WERI-Rb-1 (cell line): ENCODE measurements at regions not wholly inside any gene's neighbourhood (a gene's known extent, or its start where the extent isn't known, plus 50 kb on each side); places are given as distances from the start of the nearest gene placed in this dataset.

Experiments
- DNase-seq: peaks from one replicate; pipeline ENCODE4 v3.0.0-alpha.2; 2020
- H3K27ac ChIP-seq: fragments of 250-450 bp; sonication (Bioruptor Pico); 2 replicates; pipeline ENCODE4 v1.5.1; 2020; ENCODE audit warnings: mild to moderate bottlenecking, moderate library complexity
- H3K27me3 ChIP-seq: fragments of 250-450 bp; sonication (Bioruptor Pico); 2 replicates; pipeline ENCODE4 v1.5.1; 2021; ENCODE audit warnings: mild to moderate bottlenecking, low read depth, moderate library complexity; ENCODE audit not compliant: insufficient read depth, severe bottlenecking
- H3K36me3 ChIP-seq: fragments of 250-450 bp; sonication (Bioruptor Pico); 2 replicates; pipeline ENCODE4 v1.5.1; 2020; ENCODE audit warnings: mild to moderate bottlenecking, moderate library complexity
- H3K4me3 ChIP-seq: 2 replicates; pipeline ENCODE4 v1.5.1; 2011; ENCODE audit warnings: low read depth, mild to moderate bottlenecking, control low read depth, low read length
- H3K9me3 ChIP-seq: fragments of 250-450 bp; sonication (Bioruptor Pico); 2 replicates; pipeline ENCODE4 v1.5.1; 2021; ENCODE audit warnings: mild to moderate bottlenecking, moderate library complexity; ENCODE audit not compliant: severe bottlenecking
- CTCF ChIP-seq: IDR thresholded peaks from 2 replicates; pipeline ENCODE4 v1.5.1; 2011; ENCODE audit warnings: low read depth, mild to moderate bottlenecking, control low read depth, inconsistent platforms, low read length

- Histone ChIP-seq H3K9me3 (no peaks in the 10 kb centered on the region), H3K4me3 (no peak overlapping the region), H3K27me3 (peaks cover 3% of the 10 kb centered on the region), H3K27ac (no peak overlapping the region), H3K36me3 (no peaks in the 10 kb centered on the region)
- TF ChIP-seq CTCF = no peak
- no peak for DNase-seq
Observed at GRCh38 chr6:137734005-137734874, 132.8 kb upstream of the TNFAIP3 start.

- Histone ChIP-seq H3K36me3 (no peaks in the 10 kb centered on the region), H3K27ac (no peak overlapping the region), H3K27me3 (peaks cover 3% of the 10 kb centered on the region), H3K4me3 (no peak overlapping the region), H3K9me3 (no peaks in the 10 kb centered on the region)
- TF ChIP-seq CTCF = no peak
- no peak for DNase-seq
Observed at GRCh38 chr6:137734875-137735182, 132.2 kb upstream of the TNFAIP3 start.

- H3K4me3 ChIP-seq = no peak overlapping the region
- no peak for TF ChIP-seq CTCF
- no peaks in the 10 kb centered on the region for H3K36me3 ChIP-seq
- H3K27me3 ChIP-seq = peaks cover 3% of the 10 kb centered on the region
- H3K9me3 ChIP-seq = no peaks in the 10 kb centered on the region
- no peak for DNase-seq
- no peak overlapping the region for H3K27ac ChIP-seq
Observed at GRCh38 chr6:137736048-137736818, 130.8 kb upstream of the TNFAIP3 start.

- peaks cover 3% of the 10 kb centered on the region for H3K27me3 ChIP-seq
- no peak overlapping the region for H3K27ac ChIP-seq
- no peak for DNase-seq
- no peaks in the 10 kb centered on the region for H3K36me3 ChIP-seq
- TF ChIP-seq CTCF = no peak
- H3K4me3 ChIP-seq = no peak overlapping the region
- H3K9me3 ChIP-seq = no peaks in the 10 kb centered on the region
Observed at GRCh38 chr6:137736911-137737310, 130.1 kb upstream of the TNFAIP3 start.

- H3K9me3 ChIP-seq = no peaks in the 10 kb centered on the region
- H3K27ac ChIP-seq = no peak overlapping the region
- H3K4me3 ChIP-seq = no peak overlapping the region
- no peak for TF ChIP-seq CTCF
- H3K27me3 ChIP-seq = peaks cover 3% of the 10 kb centered on the region
- no peak for DNase-seq
- H3K36me3 ChIP-seq = no peaks in the 10 kb centered on the region
Observed at GRCh38 chr6:137737836-137738596, 129.0 kb upstream of the TNFAIP3 start.
